B cell (primary cell): ENCODE measurements at regions not wholly inside any gene's neighbourhood (a gene's known extent, or its start where the extent isn't known, plus 50 kb on each side); places are given as distances from the start of the nearest gene placed in this dataset.

Source experiments
- CTCF ChIP-seq: fragments of 200-600 bp; IDR thresholded peaks from one replicate; pipeline ENCODE4 v1.8.0; 2022; ENCODE audit warnings: antibody characterized with exemption, mild to moderate bottlenecking
- EZH2 ChIP-seq: IDR thresholded peaks from 2 replicates; pipeline ENCODE4 v1.6.1; 2012; ENCODE audit warnings: borderline replicate concordance, low read depth, mild to moderate bottlenecking, moderate library complexity, low read length; ENCODE audit not compliant: insufficient read depth, poor library complexity, severe bottlenecking

DNA sequence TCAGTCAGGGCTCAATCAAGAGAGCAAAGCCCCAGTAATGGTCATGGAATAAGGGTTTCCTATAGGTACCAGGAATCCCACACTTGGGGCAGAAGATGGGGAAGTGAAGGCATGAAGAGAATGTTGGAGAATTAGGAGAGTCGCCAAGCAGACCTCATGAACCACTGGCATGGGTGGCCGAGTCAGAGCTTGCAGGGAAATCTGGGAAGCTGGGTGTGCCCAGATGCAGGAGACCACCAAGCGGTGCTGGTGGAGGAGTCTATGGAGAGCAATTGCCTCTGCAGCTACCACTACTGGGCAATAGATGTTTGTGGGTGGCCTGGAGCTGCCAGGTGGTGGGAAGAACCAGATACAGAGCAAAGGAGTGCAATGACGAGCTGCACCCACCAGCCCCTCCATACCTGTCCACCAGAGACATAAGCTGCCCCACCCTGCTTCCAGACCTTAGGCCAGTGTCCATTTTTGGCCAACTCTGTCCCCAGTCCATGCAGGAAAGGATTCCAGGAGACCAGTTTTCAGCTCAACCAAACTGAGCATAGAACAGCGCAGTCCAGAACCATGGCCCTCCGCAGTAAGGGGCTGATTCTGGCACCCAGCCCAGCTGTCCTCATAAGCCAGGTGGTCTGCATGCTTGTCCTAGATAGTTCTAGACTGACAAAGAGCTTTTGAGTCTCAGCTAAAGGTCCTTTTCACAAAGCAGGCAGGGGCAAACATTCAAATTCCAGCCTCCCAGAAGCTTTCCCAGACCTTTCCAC lies 323.9 kb downstream of the GADD45G start:
- TF ChIP-seq CTCF (no peak), EZH2 (no peak)
